ENCODE measurements at regions not wholly inside any gene's neighbourhood (a gene's known extent, or its start where the extent isn't known, plus 50 kb on each side); places are given as distances from the start of the nearest gene placed in this dataset.

- H3K27ac Mint-ChIP-seq, result no peak overlapping the region
Observed at GRCh38 chr18:47736376-47737140, 193.9 kb downstream of the SMAD2 start.

DNA sequence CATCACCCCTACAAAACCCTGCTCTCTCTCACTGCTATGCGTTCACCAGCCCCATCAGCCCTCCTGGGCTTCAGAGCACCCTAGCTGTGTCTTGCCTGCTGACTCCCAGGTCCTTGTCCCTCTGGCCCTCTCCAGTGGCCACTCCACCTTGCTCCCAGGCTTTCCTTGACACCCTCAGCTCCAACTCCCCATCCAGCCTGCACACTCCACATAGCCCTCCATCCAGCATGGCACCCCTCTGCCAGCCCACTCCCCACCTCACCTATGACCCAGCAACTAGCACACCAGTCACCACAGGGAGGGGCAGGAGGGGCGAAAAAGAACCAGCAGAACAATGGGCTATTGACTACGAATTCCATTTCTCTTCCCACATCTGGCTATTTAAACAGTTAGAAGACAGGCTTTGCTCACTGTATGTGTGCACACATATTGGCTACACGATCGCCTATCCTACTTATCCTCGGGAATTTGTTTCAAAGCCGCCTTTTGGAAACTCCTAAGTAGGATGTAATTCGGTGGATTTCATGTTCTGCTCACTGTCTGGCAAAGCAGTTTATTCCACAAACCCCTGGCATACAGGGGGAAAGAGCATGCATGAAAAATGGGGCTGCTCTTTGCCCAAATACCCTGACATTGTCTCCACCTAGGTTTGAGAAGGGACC lies 195.3 kb downstream of the SMAD2 start:
- POLR2A ChIA-PET, result interaction anchor here (0.6 kb wide), 1 partner anchor 42 kb away, joined by 15 read pairs; no protein-coding TSS in a partner anchor
- Mint-ChIP-seq H3K4me1 (no peaks in the 10 kb centered on the region), H3K36me3 (peaks cover 0 to 4% (median 0%) of the 10 kb centered on the region in 3 donors), H3K9me3 (peaks cover 0 to 4% (median 2%) of the 10 kb centered on the region in 5 donors), H3K27me3 (peaks cover 17 to 64% of the 10 kb centered on the region in 2 donors), H3K4me3 (no peak overlapping the region), H3K27ac (peak overlapping the region in 1 of 8 donors; percentile 25)
- Histone ChIP-seq H3K36me3 (ENCODE audit: insufficient read depth, low read length) (no peaks in the 10 kb centered on the region), H3K4me1 (ENCODE audit: insufficient read depth, low read length) (no peaks in the 10 kb centered on the region), H3K4me3 (ENCODE audit: low read length) (no peak overlapping the region), H3K27me3 (ENCODE audit: insufficient read depth, low read length, poor library complexity, severe bottlenecking) (peaks cover 5% of the 10 kb centered on the region), H3K9me3 (ENCODE audit: low read length) (no peaks in the 10 kb centered on the region), H3K27ac (ENCODE audit: low read depth, low read length) (no peak overlapping the region)
- DNase-seq, result no peak
- CTCF ChIA-PET, result no interaction called here

More at GRCh38 chr18:47736376-47737140, 193.9 kb downstream of the SMAD2 start:
- Mint-ChIP-seq H3K9me3 (peaks cover 0 to 4% (median 2%) of the 10 kb centered on the region in 5 donors), H3K4me3 (no peak overlapping the region), H3K4me1 (no peaks in the 10 kb centered on the region), H3K27me3 (peaks cover 17 to 53% of the 10 kb centered on the region in 2 donors), H3K36me3 (peaks cover 0 to 4% (median 0%) of the 10 kb centered on the region in 3 donors)
- H3K4me1 ChIP-seq (ENCODE audit: insufficient read depth, low read length), result no peaks in the 10 kb centered on the region
- ChIA-PET POLR2A (no interaction called here), CTCF (no interaction called here)
- H3K4me3 ChIP-seq (ENCODE audit: low read length), result no peak overlapping the region
- H3K27me3 ChIP-seq (ENCODE audit: insufficient read depth, low read length, poor library complexity, severe bottlenecking), result peaks cover 5% of the 10 kb centered on the region
- H3K27ac ChIP-seq (ENCODE audit: low read depth, low read length), result no peak overlapping the region
- no peak for DNase-seq
- no peaks in the 10 kb centered on the region for H3K9me3 ChIP-seq (ENCODE audit: low read length)
- no peaks in the 10 kb centered on the region for H3K36me3 ChIP-seq (ENCODE audit: insufficient read depth, low read length)

- peaks cover 0 to 4% (median 0%) of the 10 kb centered on the region in 5 donors for H3K9me3 Mint-ChIP-seq
- Histone ChIP-seq H3K36me3 (ENCODE audit: insufficient read depth, low read length) (no peaks in the 10 kb centered on the region), H3K27me3 (ENCODE audit: insufficient read depth, low read length, poor library complexity, severe bottlenecking) (peaks cover 5% of the 10 kb centered on the region), H3K9me3 (ENCODE audit: low read length) (no peaks in the 10 kb centered on the region), H3K4me1 (ENCODE audit: insufficient read depth, low read length) (no peaks in the 10 kb centered on the region), H3K4me3 (ENCODE audit: low read length) (no peak overlapping the region), H3K27ac (ENCODE audit: low read depth, low read length) (no peak overlapping the region)
- no peaks in the 10 kb centered on the region for H3K36me3 Mint-ChIP-seq
- CTCF ChIA-PET, result no interaction called here
- no peak overlapping the region for H3K4me3 Mint-ChIP-seq
- H3K4me1 Mint-ChIP-seq, result no peaks in the 10 kb centered on the region
- no peak for DNase-seq
- H3K27ac Mint-ChIP-seq, result no peak overlapping the region
- H3K27me3 Mint-ChIP-seq, result peaks cover 17 to 67% of the 10 kb centered on the region in 2 donors
- POLR2A ChIA-PET, result no interaction called here
Observed at GRCh38 chr18:47731276-47731675, 199.2 kb downstream of the SMAD2 start.

GRCh38 chr18:47730795-47731194 lies 199.7 kb downstream of the SMAD2 start:
- DNase-seq, result no peak
- no peak overlapping the region for H3K4me3 ChIP-seq (ENCODE audit: low read length)
- peaks cover 15 to 66% of the 10 kb centered on the region in 2 donors for H3K27me3 Mint-ChIP-seq
- no peaks in the 10 kb centered on the region for H3K36me3 ChIP-seq (ENCODE audit: insufficient read depth, low read length)
- no peaks in the 10 kb centered on the region for H3K9me3 ChIP-seq (ENCODE audit: low read length)
- no peaks in the 10 kb centered on the region for H3K4me1 ChIP-seq (ENCODE audit: insufficient read depth, low read length)
- H3K27ac ChIP-seq (ENCODE audit: low read depth, low read length), result no peak overlapping the region
- H3K9me3 Mint-ChIP-seq, result peaks cover 0 to 4% (median 0%) of the 10 kb centered on the region in 5 donors
- no peak overlapping the region for H3K4me3 Mint-ChIP-seq
- no peak overlapping the region for H3K27ac Mint-ChIP-seq
- ChIA-PET CTCF (no interaction called here), POLR2A (no interaction called here)
- no peaks in the 10 kb centered on the region for H3K4me1 Mint-ChIP-seq
- peaks cover under 1% of the 10 kb centered on the region for H3K27me3 ChIP-seq (ENCODE audit: insufficient read depth, low read length, poor library complexity, severe bottlenecking)
- no peaks in the 10 kb centered on the region for H3K36me3 Mint-ChIP-seq

DNA sequence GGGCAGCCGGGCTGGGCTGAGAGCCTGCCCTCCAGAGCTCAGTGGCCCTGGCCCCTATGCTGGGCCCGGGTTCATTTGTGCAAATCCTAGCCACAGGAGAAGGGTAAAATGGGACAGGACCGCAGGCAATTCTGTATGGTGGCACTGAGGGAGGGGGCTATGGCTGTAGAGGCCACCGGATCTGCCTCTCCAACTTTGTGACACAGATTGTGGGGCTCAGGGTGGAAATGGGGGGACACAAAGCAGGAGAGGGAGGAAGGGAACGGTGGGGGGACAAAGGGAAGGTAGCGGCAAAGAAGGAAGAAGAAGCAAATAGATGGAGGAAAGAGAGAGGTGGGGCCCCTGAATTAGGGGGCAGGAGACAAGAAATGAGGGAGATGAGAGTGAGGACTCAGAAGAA lies 201.1 kb downstream of the SMAD2 start:
- no peaks in the 10 kb centered on the region for H3K9me3 ChIP-seq (ENCODE audit: low read length)
- ChIA-PET CTCF (no interaction called here), POLR2A (no interaction called here)
- no peaks in the 10 kb centered on the region for H3K4me1 Mint-ChIP-seq
- H3K36me3 ChIP-seq (ENCODE audit: insufficient read depth, low read length), result no peaks in the 10 kb centered on the region
- H3K27me3 ChIP-seq (ENCODE audit: insufficient read depth, low read length, poor library complexity, severe bottlenecking), result no peaks in the 10 kb centered on the region
- no peaks in the 10 kb centered on the region for H3K36me3 Mint-ChIP-seq
- no peak overlapping the region for H3K4me3 ChIP-seq (ENCODE audit: low read length)
- no peak overlapping the region for H3K4me3 Mint-ChIP-seq
- peaks cover 14 to 61% of the 10 kb centered on the region in 2 donors for H3K27me3 Mint-ChIP-seq
- H3K27ac Mint-ChIP-seq, result peak overlapping the region in 1 of 8 donors; percentile 77
- DNase-seq, result no peak
- no peaks in the 10 kb centered on the region for H3K9me3 Mint-ChIP-seq
- H3K4me1 ChIP-seq (ENCODE audit: insufficient read depth, low read length), result no peaks in the 10 kb centered on the region
- H3K27ac ChIP-seq (ENCODE audit: low read depth, low read length), result no peak overlapping the region

DNA sequence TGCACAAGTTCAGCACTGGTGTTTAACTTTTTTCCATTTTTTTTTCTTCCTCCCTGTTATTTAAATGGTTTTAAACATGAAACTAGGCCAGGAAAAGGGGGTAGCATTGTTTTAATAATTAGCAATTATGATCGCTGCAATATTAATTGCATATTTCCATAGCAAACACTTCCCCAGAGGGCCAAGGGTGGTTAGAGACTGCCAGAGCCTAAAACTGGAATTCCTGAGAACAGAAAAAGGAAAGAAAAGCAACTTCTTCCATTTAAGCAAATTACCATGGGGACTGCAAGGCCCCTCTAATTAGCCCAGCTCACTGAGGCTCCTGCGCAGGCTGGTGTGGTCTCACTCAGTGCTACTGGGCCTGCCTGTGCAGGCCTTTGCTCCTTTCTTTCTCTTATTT lies 201.5 kb downstream of the SMAD2 start:
- Mint-ChIP-seq H3K36me3 (no peaks in the 10 kb centered on the region), H3K4me3 (no peak overlapping the region), H3K4me1 (no peaks in the 10 kb centered on the region), H3K9me3 (no peaks in the 10 kb centered on the region), H3K27me3 (peaks cover 10 to 57% of the 10 kb centered on the region in 2 donors), H3K27ac (peak overlapping the region in 2 of 8 donors; percentile 4 to 77)
- CTCF ChIA-PET, result no interaction called here
- Histone ChIP-seq H3K27ac (ENCODE audit: low read depth, low read length) (no peak overlapping the region), H3K9me3 (ENCODE audit: low read length) (no peaks in the 10 kb centered on the region), H3K4me1 (ENCODE audit: insufficient read depth, low read length) (no peaks in the 10 kb centered on the region), H3K36me3 (ENCODE audit: insufficient read depth, low read length) (no peaks in the 10 kb centered on the region), H3K27me3 (ENCODE audit: insufficient read depth, low read length, poor library complexity, severe bottlenecking) (no peaks in the 10 kb centered on the region), H3K4me3 (ENCODE audit: low read length) (no peak overlapping the region)
- no peak for DNase-seq
- POLR2A ChIA-PET, result no interaction called here

DNA sequence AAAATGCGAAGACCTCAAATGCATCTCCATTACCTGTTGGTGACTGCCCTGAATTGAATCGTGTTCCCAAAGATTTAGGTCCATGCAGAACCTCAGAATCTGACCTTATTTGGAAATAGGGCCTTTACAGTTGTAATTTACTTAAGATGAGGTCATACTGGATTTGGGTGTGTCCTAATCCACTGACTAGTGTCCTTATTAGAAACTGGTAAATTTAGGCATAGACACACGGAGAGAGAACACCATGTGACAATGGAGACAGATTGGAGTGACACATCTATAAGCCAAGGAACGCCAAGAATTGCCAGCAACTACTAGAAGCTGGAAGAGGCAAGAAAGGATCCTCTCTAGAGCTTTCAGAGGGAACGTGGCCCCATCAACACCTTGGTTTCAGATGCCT lies 203.1 kb downstream of the SMAD2 start:
- H3K27ac Mint-ChIP-seq, result no peak overlapping the region
- no peaks in the 10 kb centered on the region for H3K36me3 ChIP-seq (ENCODE audit: insufficient read depth, low read length)
- no peaks in the 10 kb centered on the region for H3K36me3 Mint-ChIP-seq
- H3K4me3 ChIP-seq (ENCODE audit: low read length), result no peak overlapping the region
- no peaks in the 10 kb centered on the region for H3K9me3 Mint-ChIP-seq
- H3K27ac ChIP-seq (ENCODE audit: low read depth, low read length), result no peak overlapping the region
- H3K4me3 Mint-ChIP-seq, result no peak overlapping the region
- CTCF ChIA-PET, result no interaction called here
- no peaks in the 10 kb centered on the region for H3K27me3 ChIP-seq (ENCODE audit: insufficient read depth, low read length, poor library complexity, severe bottlenecking)
- DNase-seq, result no peak
- H3K4me1 Mint-ChIP-seq, result no peaks in the 10 kb centered on the region
- no peaks in the 10 kb centered on the region for H3K9me3 ChIP-seq (ENCODE audit: low read length)
- peaks cover 7 to 41% of the 10 kb centered on the region in 2 donors for H3K27me3 Mint-ChIP-seq
- POLR2A ChIA-PET, result no interaction called here
- no peaks in the 10 kb centered on the region for H3K4me1 ChIP-seq (ENCODE audit: insufficient read depth, low read length)

- Histone ChIP-seq H3K36me3 (ENCODE audit: insufficient read depth, low read length) (no peaks in the 10 kb centered on the region), H3K4me1 (ENCODE audit: insufficient read depth, low read length) (no peaks in the 10 kb centered on the region), H3K27me3 (ENCODE audit: insufficient read depth, low read length, poor library complexity, severe bottlenecking) (no peaks in the 10 kb centered on the region), H3K27ac (ENCODE audit: low read depth, low read length) (no peak overlapping the region), H3K4me3 (ENCODE audit: low read length) (no peak overlapping the region), H3K9me3 (ENCODE audit: low read length) (no peaks in the 10 kb centered on the region)
- CTCF ChIA-PET, result no interaction called here
- Mint-ChIP-seq H3K27me3 (peaks cover 7 to 35% of the 10 kb centered on the region in 2 donors), H3K4me3 (no peak overlapping the region), H3K4me1 (no peaks in the 10 kb centered on the region), H3K9me3 (no peaks in the 10 kb centered on the region), H3K27ac (no peak overlapping the region), H3K36me3 (no peaks in the 10 kb centered on the region)
- no peak for DNase-seq
- POLR2A ChIA-PET, result no interaction called here
Observed at GRCh38 chr18:47726550-47726949, 203.9 kb downstream of the SMAD2 start.

Measured in CD8-positive, alpha-beta memory T cell (primary cell).